ENCODE measurements at regions not wholly inside any gene's neighbourhood (a gene's known extent, or its start where the extent isn't known, plus 50 kb on each side); places are given as distances from the start of the nearest gene placed in this dataset.

- DNase-seq (ENCODE audit: low read depth, low spot score), result peak; percentile 52
- TF ChIP-seq, protein P1, sequence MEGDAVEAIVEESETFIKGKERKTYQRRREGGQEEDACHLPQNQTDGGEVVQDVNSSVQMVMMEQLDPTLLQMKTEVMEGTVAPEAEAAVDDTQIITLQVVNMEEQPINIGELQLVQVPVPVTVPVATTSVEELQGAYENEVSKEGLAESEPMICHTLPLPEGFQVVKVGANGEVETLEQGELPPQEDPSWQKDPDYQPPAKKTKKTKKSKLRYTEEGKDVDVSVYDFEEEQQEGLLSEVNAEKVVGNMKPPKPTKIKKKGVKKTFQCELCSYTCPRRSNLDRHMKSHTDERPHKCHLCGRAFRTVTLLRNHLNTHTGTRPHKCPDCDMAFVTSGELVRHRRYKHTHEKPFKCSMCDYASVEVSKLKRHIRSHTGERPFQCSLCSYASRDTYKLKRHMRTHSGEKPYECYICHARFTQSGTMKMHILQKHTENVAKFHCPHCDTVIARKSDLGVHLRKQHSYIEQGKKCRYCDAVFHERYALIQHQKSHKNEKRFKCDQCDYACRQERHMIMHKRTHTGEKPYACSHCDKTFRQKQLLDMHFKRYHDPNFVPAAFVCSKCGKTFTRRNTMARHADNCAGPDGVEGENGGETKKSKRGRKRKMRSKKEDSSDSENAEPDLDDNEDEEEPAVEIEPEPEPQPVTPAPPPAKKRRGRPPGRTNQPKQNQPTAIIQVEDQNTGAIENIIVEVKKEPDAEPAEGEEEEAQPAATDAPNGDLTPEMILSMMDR (IDR thresholded peaks at IDR 0.05; ENCODE audit: low read depth, low read length), result no peak
- no peak overlapping the region for H3K4me3 ChIP-seq (ENCODE audit: low read depth, low read length)
- in situ Hi-C loops (cut with HindIII; ENCODE audit: low sequenced_read_pairs), result no loop called here
Observed at GRCh38 chr11:109123816-109124787, 297.9 kb upstream of the C11orf87 start.

DNA sequence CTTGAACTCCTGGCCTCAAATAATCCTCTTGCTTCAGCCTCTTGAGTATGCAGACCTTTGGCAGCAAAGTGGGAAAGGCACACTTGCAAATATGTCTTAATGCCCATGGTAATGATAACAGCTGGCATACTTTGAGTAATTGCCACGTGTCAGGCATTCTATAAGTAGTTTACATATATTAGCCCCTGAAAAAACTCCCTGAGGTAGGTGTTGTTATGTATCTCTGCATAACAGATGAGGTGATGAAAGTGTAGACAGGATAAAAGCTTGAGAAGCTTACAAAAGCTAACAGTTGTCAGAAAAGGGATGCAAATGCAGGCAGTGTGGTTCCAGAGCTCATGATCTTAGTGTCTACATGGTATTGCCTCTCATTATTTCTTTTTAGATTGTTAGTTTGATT, 291.1 kb upstream of the C11orf87 start:
- DNase-seq (ENCODE audit: low read depth, low spot score), result no peak
- in situ Hi-C loops (cut with HindIII; ENCODE audit: low sequenced_read_pairs), result no loop called here
- TF ChIP-seq, protein P1 (IDR thresholded peaks at IDR 0.05; ENCODE audit: low read depth, low read length), result no peak
- no peak overlapping the region for H3K4me3 ChIP-seq (ENCODE audit: low read depth, low read length)

DNA sequence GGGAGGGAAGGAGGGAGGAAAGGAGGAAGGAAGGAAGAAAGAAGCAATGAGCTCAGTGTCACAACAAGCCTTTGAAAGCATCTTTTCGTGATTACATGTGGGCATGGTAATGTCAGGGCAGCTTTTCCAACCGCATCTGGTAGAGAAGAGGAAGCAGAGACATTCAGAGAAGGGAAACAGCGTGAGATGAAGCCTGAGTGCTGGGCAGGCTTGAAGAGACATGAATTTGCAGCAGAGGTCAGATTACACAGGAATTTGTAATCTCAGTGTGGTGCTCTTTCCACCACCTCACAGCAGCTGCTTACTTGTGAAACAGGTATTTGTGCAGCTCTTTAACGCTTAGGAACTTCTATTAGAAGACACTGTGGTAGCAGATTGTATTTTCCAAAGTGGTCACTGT, 289.5 kb upstream of the C11orf87 start:
- in situ Hi-C loops (cut with HindIII; ENCODE audit: low sequenced_read_pairs), result no loop called here
- H3K4me3 ChIP-seq (ENCODE audit: low read depth, low read length), result no peak overlapping the region
- TF ChIP-seq, protein P1 (IDR thresholded peaks at IDR 0.05; ENCODE audit: low read depth, low read length), result no peak
- DNase-seq (ENCODE audit: low read depth, low spot score), result no peak

GRCh38 chr11:109133159-109133558, 288.8 kb upstream of the C11orf87 start:
- DNase-seq (ENCODE audit: low read depth, low spot score), result no peak
- TF ChIP-seq, protein P1 (IDR thresholded peaks at IDR 0.05; ENCODE audit: low read depth, low read length), result no peak
- H3K4me3 ChIP-seq (ENCODE audit: low read depth, low read length), result no peak overlapping the region
- in situ Hi-C loops (cut with HindIII; ENCODE audit: low sequenced_read_pairs), result no loop called here

- TF ChIP-seq, protein P1 (IDR thresholded peaks at IDR 0.05; ENCODE audit: low read depth, low read length), result no peak
- no peak overlapping the region for H3K4me3 ChIP-seq (ENCODE audit: low read depth, low read length)
- DNase-seq (ENCODE audit: low read depth, low spot score), result no peak
- in situ Hi-C loops (cut with HindIII; ENCODE audit: low sequenced_read_pairs), result no loop called here
Observed at GRCh38 chr11:109135627-109136026, 286.4 kb upstream of the C11orf87 start.

GRCh38 chr11:109138196-109138595, 283.8 kb upstream of the C11orf87 start:
- no peak overlapping the region for H3K4me3 ChIP-seq (ENCODE audit: low read depth, low read length)
- TF ChIP-seq, protein P1 (IDR thresholded peaks at IDR 0.05; ENCODE audit: low read depth, low read length), result no peak
- no peak for DNase-seq (ENCODE audit: low read depth, low spot score)
- in situ Hi-C loops (cut with HindIII; ENCODE audit: low sequenced_read_pairs), result no loop called here
